Ascending aorta (tissue), 2 donors: ENCODE measurements at regions not wholly inside any gene's neighbourhood (a gene's known extent, or its start where the extent isn't known, plus 50 kb on each side); places are given as distances from the start of the nearest gene placed in this dataset.

ENCODE experiments used
- DNase-seq, 2 donors: peaks; one replicate each; pipeline ENCODE4 v3.0.0-alpha.2; 2019; ENCODE audit warnings: low spot score in 2 of 2
- H3K27ac ChIP-seq, 2 donors: fragments of 200-600 bp; sonication (generic); one replicate each; pipeline ENCODE4 v1.5.1; 2016 to 2017; ENCODE audit warnings: mild to moderate bottlenecking in 1 of 2
- H3K27me3 ChIP-seq: fragments of 200-600 bp; sonication (generic); one replicate; pipeline ENCODE4 v1.5.1; 2017
- H3K36me3 ChIP-seq, 2 donors: fragments of 200-600 bp; sonication (generic); one replicate each; pipeline ENCODE4 v1.5.1; 2016
- H3K4me1 ChIP-seq, 2 donors: fragments of 200-600 bp; sonication (generic); one replicate each; pipeline ENCODE4 v1.5.1; 2016 to 2017; ENCODE audit warnings: mild to moderate bottlenecking in 1 of 2
- H3K4me3 ChIP-seq, 2 donors: fragments of 200-600 bp; sonication (generic); one replicate each; pipeline ENCODE4 v1.5.1; 2016 to 2017; ENCODE audit warnings: mild to moderate bottlenecking in 1 of 2
- H3K9me3 ChIP-seq, 2 donors: fragments of 200-600 bp; sonication (generic); one replicate each; pipeline ENCODE4 v1.5.1; 2016
- intact Hi-C: fragments of 100-400 bp; cut with DNase I; formaldehyde crosslinking; loops from one replicate; pipeline ENCODE4 v1.15.1; 2023
- TF ChIP-seq, protein P1 (sequence below), 3 experiments: fragments of 200-600 bp in 2 of 3; fragments of 450-650 bp in 1 of 3; sonication (generic) in 2 of 3; IDR thresholded peaks; one replicate each; pipeline ENCODE4 v1.5.1; 2016 to 2019; ENCODE audit warnings: antibody characterized with exemption in 3 of 3, mild to moderate bottlenecking in 1 of 3, moderate library complexity in 1 of 3

DNA sequence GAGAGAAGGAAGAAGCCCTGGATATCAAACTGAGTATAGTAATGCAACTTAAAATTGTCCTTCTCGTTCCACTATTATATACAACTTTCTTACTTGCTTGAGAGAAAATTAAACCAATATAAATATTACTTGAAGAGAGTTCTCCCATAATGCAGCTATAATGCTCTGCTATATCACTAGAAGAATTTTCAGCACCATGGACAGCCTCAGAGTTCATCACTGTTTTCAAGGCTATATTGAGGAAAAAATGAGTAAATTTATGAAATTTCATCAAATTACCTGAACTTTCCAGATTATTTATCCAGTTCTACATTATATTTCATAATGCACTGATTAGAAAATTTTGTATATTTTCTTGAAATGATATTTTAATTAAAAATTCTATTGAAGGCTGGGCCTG lies 1053.5 kb upstream of the FAM98A start:
- TF ChIP-seq, protein P1, sequence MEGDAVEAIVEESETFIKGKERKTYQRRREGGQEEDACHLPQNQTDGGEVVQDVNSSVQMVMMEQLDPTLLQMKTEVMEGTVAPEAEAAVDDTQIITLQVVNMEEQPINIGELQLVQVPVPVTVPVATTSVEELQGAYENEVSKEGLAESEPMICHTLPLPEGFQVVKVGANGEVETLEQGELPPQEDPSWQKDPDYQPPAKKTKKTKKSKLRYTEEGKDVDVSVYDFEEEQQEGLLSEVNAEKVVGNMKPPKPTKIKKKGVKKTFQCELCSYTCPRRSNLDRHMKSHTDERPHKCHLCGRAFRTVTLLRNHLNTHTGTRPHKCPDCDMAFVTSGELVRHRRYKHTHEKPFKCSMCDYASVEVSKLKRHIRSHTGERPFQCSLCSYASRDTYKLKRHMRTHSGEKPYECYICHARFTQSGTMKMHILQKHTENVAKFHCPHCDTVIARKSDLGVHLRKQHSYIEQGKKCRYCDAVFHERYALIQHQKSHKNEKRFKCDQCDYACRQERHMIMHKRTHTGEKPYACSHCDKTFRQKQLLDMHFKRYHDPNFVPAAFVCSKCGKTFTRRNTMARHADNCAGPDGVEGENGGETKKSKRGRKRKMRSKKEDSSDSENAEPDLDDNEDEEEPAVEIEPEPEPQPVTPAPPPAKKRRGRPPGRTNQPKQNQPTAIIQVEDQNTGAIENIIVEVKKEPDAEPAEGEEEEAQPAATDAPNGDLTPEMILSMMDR (IDR thresholded peaks at IDR 0.05): no peak
- no peak overlapping the region for H3K27ac ChIP-seq
- H3K9me3 ChIP-seq: no peaks in the 10 kb centered on the region
- H3K36me3 ChIP-seq: no peaks in the 10 kb centered on the region
- intact Hi-C loops: no loop called here
- no peak for DNase-seq
- H3K4me3 ChIP-seq: no peak overlapping the region
- no peaks in the 10 kb centered on the region for H3K27me3 ChIP-seq
- H3K4me1 ChIP-seq: no peaks in the 10 kb centered on the region

DNA sequence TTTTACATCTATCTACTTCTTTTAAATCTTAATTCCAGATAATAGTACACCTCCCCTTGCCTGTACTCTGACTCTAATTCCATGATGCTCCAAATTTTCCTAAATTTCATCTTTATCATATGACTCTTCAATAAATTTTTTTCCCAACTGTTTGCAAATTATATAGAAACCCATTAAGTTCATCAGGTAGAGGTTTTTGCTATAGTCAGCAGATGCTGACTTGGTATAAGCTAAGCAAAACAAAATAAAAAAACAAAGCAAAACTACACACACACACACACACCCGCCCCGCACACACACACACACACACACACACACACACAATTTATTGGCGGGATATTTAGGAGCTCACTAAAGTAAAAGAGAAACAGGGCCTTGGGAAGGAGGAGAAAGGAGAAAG lies 1047.8 kb upstream of the FAM98A start:
- H3K27ac ChIP-seq: no peak overlapping the region
- H3K4me1 ChIP-seq: no peaks in the 10 kb centered on the region
- no peaks in the 10 kb centered on the region for H3K36me3 ChIP-seq
- H3K27me3 ChIP-seq: no peaks in the 10 kb centered on the region
- intact Hi-C loops: no loop called here
- H3K9me3 ChIP-seq: no peaks in the 10 kb centered on the region
- DNase-seq: no peak
- H3K4me3 ChIP-seq: no peak overlapping the region
- TF ChIP-seq, protein P1 (IDR thresholded peaks at IDR 0.05): no peak

DNA sequence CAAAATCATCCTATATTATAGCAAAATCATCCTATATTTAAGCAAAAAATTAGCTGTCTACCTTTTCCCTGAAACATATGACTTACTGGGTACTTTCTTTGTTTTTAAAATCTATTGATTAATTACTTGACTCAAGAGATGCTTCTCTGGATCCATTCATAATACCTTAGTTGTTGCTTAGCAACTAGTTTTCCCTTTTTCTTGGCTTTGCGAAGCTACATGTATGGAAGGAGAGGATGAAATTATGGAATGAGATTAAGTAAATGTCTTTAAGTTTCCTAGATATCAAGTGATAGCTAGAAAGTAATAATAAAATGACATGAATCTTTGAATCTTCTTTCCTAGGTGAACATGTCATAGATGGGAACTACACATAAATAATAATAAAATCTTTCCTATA lies 1033.2 kb upstream of the FAM98A start:
- Histone ChIP-seq H3K27me3 (no peaks in the 10 kb centered on the region), H3K27ac (no peak overlapping the region), H3K36me3 (no peaks in the 10 kb centered on the region), H3K9me3 (no peaks in the 10 kb centered on the region), H3K4me3 (no peak overlapping the region), H3K4me1 (no peaks in the 10 kb centered on the region)
- TF ChIP-seq, protein P1 (IDR thresholded peaks at IDR 0.05): no peak
- DNase-seq: no peak
- intact Hi-C loops: no loop called here

DNA sequence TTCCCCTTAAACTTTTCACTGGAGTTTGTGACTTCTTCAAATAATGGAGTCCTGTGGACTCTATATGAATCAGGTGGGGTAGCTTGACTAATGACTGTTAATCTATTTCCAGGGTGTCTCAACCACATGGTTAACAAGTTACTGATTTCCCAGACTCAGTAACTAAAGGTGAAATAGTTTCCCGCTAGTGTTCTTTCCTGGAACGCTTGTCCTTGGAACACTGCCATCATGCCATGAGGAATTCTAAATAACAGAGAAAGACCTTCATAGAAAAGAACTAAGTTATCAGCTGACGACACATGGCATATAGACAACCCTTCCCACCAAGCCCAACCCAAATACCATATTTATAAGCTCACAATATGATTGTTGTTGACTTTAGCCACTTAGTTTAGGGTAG lies 1027.9 kb upstream of the FAM98A start:
- H3K4me1 ChIP-seq: no peaks in the 10 kb centered on the region
- TF ChIP-seq, protein P1 (IDR thresholded peaks at IDR 0.05): no peak
- H3K36me3 ChIP-seq: no peaks in the 10 kb centered on the region
- H3K9me3 ChIP-seq: no peaks in the 10 kb centered on the region
- H3K4me3 ChIP-seq: no peak overlapping the region
- H3K27me3 ChIP-seq: no peaks in the 10 kb centered on the region
- DNase-seq: no peak
- intact Hi-C loops: no loop called here
- H3K27ac ChIP-seq: no peak overlapping the region

DNA sequence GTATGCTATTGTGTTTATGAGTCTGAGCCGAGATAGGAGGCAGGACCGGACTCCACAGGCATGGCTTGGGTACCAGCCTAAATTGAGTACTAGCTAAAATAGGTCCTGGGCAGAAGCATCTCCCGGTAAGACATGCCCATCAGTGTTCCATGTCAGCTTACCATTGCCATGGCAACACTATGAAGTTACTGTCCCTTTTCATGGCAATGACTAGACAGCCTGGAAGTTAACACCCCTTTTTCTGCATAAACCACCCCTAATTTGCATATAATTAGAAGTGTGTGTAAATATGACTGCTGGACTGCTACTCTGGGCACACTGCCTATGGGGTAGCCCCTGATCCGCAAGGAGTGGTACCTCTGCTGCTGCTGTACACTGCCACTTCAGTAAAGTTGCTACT lies 1005.1 kb upstream of the FAM98A start:
- no peak for DNase-seq
- Histone ChIP-seq H3K27ac (no peak overlapping the region), H3K4me3 (no peak overlapping the region), H3K9me3 (no peaks in the 10 kb centered on the region), H3K4me1 (no peaks in the 10 kb centered on the region), H3K36me3 (no peaks in the 10 kb centered on the region), H3K27me3 (no peaks in the 10 kb centered on the region)
- TF ChIP-seq, protein P1 (IDR thresholded peaks at IDR 0.05): no peak
- intact Hi-C loops: no loop called here

DNA sequence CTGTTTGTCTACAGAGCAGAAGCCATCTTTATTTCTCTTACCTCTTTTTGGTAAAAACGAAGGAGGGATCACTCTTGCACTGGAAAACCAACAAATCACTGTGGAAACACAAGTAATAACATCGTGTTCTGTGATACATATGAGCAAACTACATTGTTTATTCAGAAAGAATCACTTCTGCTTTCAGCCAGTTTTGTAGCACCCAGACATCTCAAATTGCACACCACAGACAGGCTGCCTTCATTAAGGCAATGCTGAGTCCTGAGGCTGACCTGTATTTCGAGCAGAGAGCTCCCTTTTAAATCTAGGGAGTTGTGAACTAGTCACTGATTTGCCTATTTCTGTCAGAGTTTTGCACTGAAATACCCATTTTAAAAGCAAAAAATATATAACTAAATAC lies 1003.2 kb upstream of the FAM98A start:
- TF ChIP-seq, protein P1 (IDR thresholded peaks at IDR 0.05): no peak
- Histone ChIP-seq H3K27ac (no peak overlapping the region), H3K4me1 (no peaks in the 10 kb centered on the region), H3K36me3 (no peaks in the 10 kb centered on the region), H3K27me3 (no peaks in the 10 kb centered on the region), H3K9me3 (no peaks in the 10 kb centered on the region), H3K4me3 (no peak overlapping the region)
- DNase-seq: no peak
- intact Hi-C loops: no loop called here
